Esophagus muscularis mucosa (tissue), 4 donors: ENCODE measurements at regions not wholly inside any gene's neighbourhood (a gene's known extent, or its start where the extent isn't known, plus 50 kb on each side); places are given as distances from the start of the nearest gene placed in this dataset.
A peak's percentile ranks its signal among the peaks of the same experiment; 100 is the strongest.

Experiments used
- DNase-seq: peaks from one replicate; pipeline ENCODE4 v3.0.0-alpha.2; 2017; ENCODE audit errors: extremely low spot score
- H3K27ac ChIP-seq, 4 donors: fragments of 200-600 bp; sonication (generic); replicated peaks in 1 of 4; 1 replicate in 3 of 4; 2 replicates in 1 of 4; pipeline ENCODE4 v1.5.1; 2016 to 2019; ENCODE audit warnings: mild to moderate bottlenecking in 1 of 4
- H3K27me3 ChIP-seq, 4 donors: fragments of 200-600 bp; sonication (generic); one replicate each; pipeline versions ENCODE4 v1.5.1 to v1.6.0; 2016 to 2019
- H3K36me3 ChIP-seq, 4 donors: fragments of 200-600 bp; sonication (generic); one replicate each; pipeline ENCODE4 v1.5.1; 2016 to 2019
- H3K4me1 ChIP-seq, 4 donors: fragments of 200-600 bp; sonication (generic); one replicate each; pipeline ENCODE4 v1.5.1; 2016 to 2019
- H3K4me3 ChIP-seq, 4 donors: fragments of 200-600 bp; sonication (generic); 1 replicate in 2 of 4; 2 replicates in 2 of 4; pipeline ENCODE4 v1.5.1; 2016 to 2019; ENCODE audit warnings: mild to moderate bottlenecking in 4 of 4, moderate library complexity in 1 of 4
- H3K9me3 ChIP-seq, 4 donors: fragments of 200-600 bp; sonication (generic); 1 replicate in 3 of 4; 2 replicates in 1 of 4; pipeline ENCODE4 v1.5.1; 2016 to 2019
- CTCF ChIP-seq, 3 experiments: fragments of 200-600 bp in 2 of 3; fragments of 450-650 bp in 1 of 3; sonication (generic) in 2 of 3; IDR thresholded peaks; one replicate each; pipeline ENCODE4 v1.5.1; 2017 to 2019; ENCODE audit warnings: antibody characterized with exemption in 3 of 3, mild to moderate bottlenecking in 2 of 3, moderate library complexity in 1 of 3
- EP300 ChIP-seq: sonication (generic); formaldehyde crosslinking; IDR thresholded peaks from one replicate; pipeline ENCODE4 v1.6.1; 2017; ENCODE audit warnings: antibody characterized with exemption
- POLR2A ChIP-seq: fragments of 450-650 bp; IDR thresholded peaks from one replicate; pipeline ENCODE4 v1.6.1; 2017; ENCODE audit warnings: antibody characterized with exemption, moderate library complexity, mild to moderate bottlenecking, low read depth
- POLR2AphosphoS5 ChIP-seq, 2 donors: sonication (generic); formaldehyde crosslinking; IDR thresholded peaks; one replicate each; pipeline ENCODE4 v1.6.1; 2017; ENCODE audit warnings: antibody characterized with exemption in 2 of 2
- WGBS: methylation state at CpG from one replicate; pipeline ENCODE4 v1.1.5; 2018; 5-methylcytosine and 5-hydroxymethylcytosine counted together
- intact Hi-C: fragments of 100-400 bp; cut with DNase I; formaldehyde crosslinking; loops from one replicate; pipeline ENCODE4 v1.15.1; 2023

DNA sequence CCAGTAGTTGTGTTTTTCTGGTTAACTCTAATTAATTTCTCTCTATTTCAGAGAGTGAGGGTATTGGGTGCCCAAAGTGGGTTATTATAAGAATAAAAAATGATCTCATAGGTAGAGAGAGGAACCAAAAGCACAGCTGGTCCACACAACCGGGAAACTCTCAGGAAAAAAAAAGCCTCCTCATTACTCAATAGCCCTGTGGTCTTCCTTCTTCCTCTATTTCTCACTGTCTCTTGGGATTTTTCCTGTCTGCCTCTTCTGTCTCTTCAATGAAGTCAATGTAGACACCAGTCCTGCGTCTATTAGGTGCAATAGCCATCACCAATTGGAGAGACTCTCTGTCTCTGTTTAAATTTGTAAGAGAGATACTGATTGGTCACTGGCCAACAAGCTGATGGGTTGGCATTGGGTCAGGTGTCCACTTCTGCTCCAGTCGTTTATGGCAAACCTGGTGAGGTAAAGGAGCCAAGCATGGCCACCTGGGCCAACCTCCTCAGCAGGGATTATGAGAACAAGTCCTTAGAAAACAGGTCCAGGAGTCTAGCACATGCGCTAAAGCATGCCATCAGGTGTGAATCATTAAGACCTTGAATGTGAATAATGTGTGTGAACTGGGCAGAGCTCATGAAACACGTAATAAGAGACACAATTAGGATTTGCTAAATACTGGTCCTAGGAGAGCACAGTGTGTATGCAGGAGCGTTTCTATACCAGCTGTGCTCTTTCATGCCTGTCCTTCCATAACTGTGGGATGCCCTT lies 443.0 kb upstream of the RUNX1 start:
- no peaks in the 10 kb centered on the region for H3K9me3 ChIP-seq
- DNase-seq, result peak; percentile 81
- no peak overlapping the region for H3K27ac ChIP-seq
- H3K4me3 ChIP-seq, result no peak overlapping the region
- TF ChIP-seq POLR2A, result no peak
- no peak for TF ChIP-seq EP300
- TF ChIP-seq CTCF (IDR thresholded peaks at IDR 0.05), result no peak
- no peak for TF ChIP-seq POLR2AphosphoS5 (IDR thresholded peaks at IDR 0.05)
- no peaks in the 10 kb centered on the region for H3K4me1 ChIP-seq
- whole genome bisulfite sequencing, result 83% methylated on average over 6 of the region's 6 CpGs
- no peaks in the 10 kb centered on the region for H3K36me3 ChIP-seq
- no peaks in the 10 kb centered on the region for H3K27me3 ChIP-seq
- intact Hi-C loops, result no loop called here

- Histone ChIP-seq H3K9me3 (no peaks in the 10 kb centered on the region), H3K36me3 (no peaks in the 10 kb centered on the region), H3K4me1 (no peaks in the 10 kb centered on the region), H3K4me3 (no peak overlapping the region), H3K27me3 (no peaks in the 10 kb centered on the region), H3K27ac (no peak overlapping the region)
- 80% methylated on average over 1 of the region's 1 CpG for WGBS
- TF ChIP-seq EP300 (no peak), POLR2A (no peak), POLR2AphosphoS5 (IDR thresholded peaks at IDR 0.05) (no peak), CTCF (IDR thresholded peaks at IDR 0.05) (no peak)
- intact Hi-C loops, result no loop called here
- DNase-seq, result peak; percentile 39
These were observed 442.0 kb upstream of the RUNX1 start for GRCh38 chr21:35491114-35491513.

GRCh38 chr21:35489389-35489980 lies 440.4 kb upstream of the RUNX1 start:
- intact Hi-C loops, result no loop called here
- TF ChIP-seq CTCF (IDR thresholded peaks at IDR 0.05) (no peak), POLR2A (no peak), EP300 (no peak), POLR2AphosphoS5 (IDR thresholded peaks at IDR 0.05) (no peak)
- H3K27me3 ChIP-seq, result peaks cover 0 to 6% (median 0%) of the 10 kb centered on the region in 4 donors
- no peak overlapping the region for H3K4me3 ChIP-seq
- no peaks in the 10 kb centered on the region for H3K9me3 ChIP-seq
- no peak overlapping the region for H3K27ac ChIP-seq
- H3K36me3 ChIP-seq, result no peaks in the 10 kb centered on the region
- no peaks in the 10 kb centered on the region for H3K4me1 ChIP-seq
- DNase-seq, result peak; percentile 74
- WGBS, result 92% methylated on average over 10 of the region's 10 CpGs

- H3K4me3 ChIP-seq, result no peak overlapping the region
- intact Hi-C loops, result no loop called here
- TF ChIP-seq POLR2A, result no peak
- no peak for TF ChIP-seq POLR2AphosphoS5 (IDR thresholded peaks at IDR 0.05)
- no peak for TF ChIP-seq EP300
- TF ChIP-seq CTCF (IDR thresholded peaks at IDR 0.05), result no peak
These were observed 439.8 kb upstream of the RUNX1 start for GRCh38 chr21:35488946-35489345.

More at GRCh38 chr21:35488946-35489345, 439.8 kb upstream of the RUNX1 start:
- H3K36me3 ChIP-seq, result no peaks in the 10 kb centered on the region
- no peaks in the 10 kb centered on the region for H3K9me3 ChIP-seq
- no peaks in the 10 kb centered on the region for H3K4me1 ChIP-seq
- H3K27ac ChIP-seq, result no peak overlapping the region
- peaks cover 0 to 6% (median 0%) of the 10 kb centered on the region in 4 donors for H3K27me3 ChIP-seq
- DNase-seq, result no peak
